T-cell (primary cell): ENCODE measurements at regions not wholly inside any gene's neighbourhood (a gene's known extent, or its start where the extent isn't known, plus 50 kb on each side); places are given as distances from the start of the nearest gene placed in this dataset.

Source experiments
- ATAC-seq, 4 experiments: fragments of 200-7000 bp in 3 of 4; fragments of 150-1000 bp in 1 of 4; cut with Tn5 transposase; replicated peaks in 1 of 4; 1 replicate in 3 of 4; 2 replicates in 1 of 4; pipeline ENCODE4 v1.10.0; 2021; ENCODE audit warnings: moderate library complexity in 3 of 4, mild to moderate bottlenecking in 2 of 4, moderate number of reproducible peaks in 1 of 4
- CTCF ChIA-PET, 2 donors: fragments of 300-600 bp; sonication (Branson Sonifier 250); formaldehyde crosslinking; loops; one replicate each; lab custom pipeline; 2022; ENCODE audit warnings: antibody characterized with exemption in 2 of 2; lab: Charles Lee
- POLR2A ChIA-PET, 2 donors: fragments of 300-600 bp; sonication (Branson Sonifier 250); formaldehyde crosslinking; loops; one replicate each; lab custom pipeline; 2022; ENCODE audit warnings: antibody characterized with exemption in 2 of 2; lab: Charles Lee
- DNase-seq, 35 experiments: peaks; one replicate each; pipeline versions ENCODE4 v3.0.0 to v3.0.0-alpha.2; 2013 to 2023
- H3K27ac ChIP-seq: one replicate; pipeline ENCODE4 v1.5.1; 2013; ENCODE audit warnings: low read length
- H3K27me3 ChIP-seq, 2 experiments: replicated peaks in 1 of 2; 1 replicate in 1 of 2; 2 replicates in 1 of 2; pipeline versions ENCODE4 v1.6.1 to v1.7.0; 2013; ENCODE audit warnings: low read length in 1 of 2, mixed read lengths in 1 of 2; ENCODE audit not compliant: control insufficient read depth in 2 of 2, insufficient read depth in 2 of 2; ENCODE audit errors: extremely low read depth in 1 of 2
- H3K36me3 ChIP-seq, 2 donors: 1 replicate in 1 of 2; 2 replicates in 1 of 2; pipeline versions ENCODE4 v1.6.1 to v1.7.0; 2013; ENCODE audit warnings: low read length in 1 of 2; ENCODE audit not compliant: control insufficient read depth in 2 of 2, insufficient read depth in 1 of 2; ENCODE audit errors: extremely low read depth in 1 of 2
- H3K4me1 ChIP-seq, 2 experiments: 1 replicate in 1 of 2; 2 replicates in 1 of 2; pipeline versions ENCODE4 v1.6.1 to v1.7.0; 2013; ENCODE audit warnings: low read length in 2 of 2, mixed read lengths in 1 of 2; ENCODE audit not compliant: insufficient read depth in 2 of 2, control insufficient read depth in 1 of 2; ENCODE audit errors: extremely low read depth in 1 of 2
- H3K4me3 ChIP-seq, 2 donors: 1 replicate in 1 of 2; 2 replicates in 1 of 2; pipeline versions ENCODE4 v1.5.1 to v1.7.0; 2013; ENCODE audit warnings: mild to moderate bottlenecking in 2 of 2, low read length in 1 of 2, moderate library complexity in 1 of 2; ENCODE audit not compliant: control insufficient read depth in 1 of 2; ENCODE audit errors: extremely low read depth in 1 of 2
- H3K9me3 ChIP-seq: 2 replicates; pipeline ENCODE4 v1.7.0; 2013
- H3K27ac Mint-ChIP-seq, 2 donors: one replicate each; pipeline ENCODE4 v1.8.0; 2020 to 2021; ENCODE audit warnings: mild to moderate bottlenecking in 2 of 2, mixed read lengths in 2 of 2
- H3K27me3 Mint-ChIP-seq, 2 donors: one replicate each; pipeline ENCODE4 v1.8.0; 2021 to 2022; ENCODE audit warnings: mixed read lengths in 2 of 2
- H3K36me3 Mint-ChIP-seq: one replicate; pipeline ENCODE4 v1.8.0; 2021; ENCODE audit warnings: mixed read lengths
- H3K4me1 Mint-ChIP-seq, 3 donors: one replicate each; pipeline ENCODE4 v1.8.0; 2020 to 2022; ENCODE audit warnings: mixed read lengths in 3 of 3, mild to moderate bottlenecking in 1 of 3
- H3K4me3 Mint-ChIP-seq, 3 donors: one replicate each; pipeline ENCODE4 v1.8.0; 2020 to 2022; ENCODE audit warnings: mild to moderate bottlenecking in 3 of 3, mixed read lengths in 3 of 3, moderate library complexity in 3 of 3
- H3K9me3 Mint-ChIP-seq, 3 donors: one replicate each; pipeline ENCODE4 v1.8.0; 2020 to 2022; ENCODE audit warnings: mixed read lengths in 3 of 3
- WGBS: methylation state at CpG from one replicate; pipeline ENCODE4 v1.1.5; 2013; ENCODE audit warnings: missing lambda C conversion rate; ENCODE audit not compliant: insufficient coverage; 5-methylcytosine and 5-hydroxymethylcytosine counted together

DNA sequence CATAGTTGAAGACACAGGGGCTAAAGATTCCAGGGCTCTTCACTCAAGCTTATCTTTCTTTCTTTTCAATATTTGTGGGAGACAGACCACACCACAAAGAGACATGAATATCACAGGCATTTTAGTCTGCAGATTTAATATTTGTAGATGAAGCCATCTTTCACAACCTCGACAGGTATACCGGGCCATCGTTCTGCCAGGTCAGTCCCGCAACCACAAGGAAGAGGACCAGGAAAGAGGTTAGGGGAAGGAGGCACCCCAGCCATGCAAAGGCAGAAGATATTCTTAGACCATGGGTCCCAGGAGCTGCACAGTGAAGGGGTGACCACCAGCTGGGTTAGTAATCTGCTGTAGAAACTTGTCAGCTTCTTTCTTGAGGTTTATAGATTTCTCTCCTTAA, 66.8 kb upstream of the UCN3 start:
- Histone ChIP-seq H3K27ac (peak overlapping the region; percentile 82), H3K36me3 (peaks cover 0 to 3% of the 10 kb centered on the region in 2 donors), H3K27me3 (no peaks in the 10 kb centered on the region), H3K9me3 (no peaks in the 10 kb centered on the region), H3K4me3 (no peak overlapping the region), H3K4me1 (peaks cover 21 to 46% of the 10 kb centered on the region in 2 experiments)
- ATAC-seq (no peak), DNase-seq (no peak)
- no CpG with 5 or more reads among the region's 4 CpGs for WGBS
- ChIA-PET POLR2A (no interaction called here), CTCF (no interaction called here)
- peaks cover 37 to 75% (median 58%) of the 10 kb centered on the region in 3 donors for H3K4me1 Mint-ChIP-seq
- peaks cover 0 to 1% of the 10 kb centered on the region in 2 donors for H3K27me3 Mint-ChIP-seq
- H3K27ac Mint-ChIP-seq = peak overlapping the region; percentile 82 to 100
- peaks cover under 1 to 7% (median under 1%) of the 10 kb centered on the region in 3 donors for H3K9me3 Mint-ChIP-seq
- peak overlapping the region in 1 of 3 donors; percentile 86 for H3K4me3 Mint-ChIP-seq
- H3K36me3 Mint-ChIP-seq = no peaks in the 10 kb centered on the region

DNA sequence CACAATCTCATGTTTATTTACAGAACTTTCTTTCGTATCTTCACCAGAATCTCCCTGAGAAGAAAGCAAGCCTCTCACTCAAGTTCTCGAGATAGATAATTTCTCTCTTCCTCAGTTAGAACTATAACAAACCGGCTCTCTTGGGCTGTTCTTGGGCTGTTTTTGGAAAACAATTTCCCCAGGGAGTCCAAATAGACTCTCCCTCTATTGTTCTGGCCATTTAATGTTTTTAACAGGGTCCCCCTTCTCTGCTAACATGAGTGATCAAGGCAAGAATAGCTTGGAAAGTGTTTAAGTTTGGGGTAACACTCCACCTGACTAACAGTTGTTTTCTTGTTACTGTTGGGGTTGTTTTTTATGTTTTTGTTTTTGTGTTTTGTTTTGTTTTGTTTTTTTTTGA, 64.8 kb upstream of the UCN3 start:
- H3K27ac ChIP-seq = no peak overlapping the region
- ChIA-PET CTCF (interaction anchor here in 1 of 2 donors (0.5 kb wide), 1 partner anchor 485 kb away, joined by 6 read pairs; no protein-coding TSS in a partner anchor), POLR2A (no interaction called here)
- Mint-ChIP-seq H3K27me3 (peaks cover 0 to 9% of the 10 kb centered on the region in 2 donors), H3K4me3 (no peak overlapping the region), H3K27ac (no peak overlapping the region), H3K36me3 (peaks cover 6% of the 10 kb centered on the region), H3K4me1 (peaks cover 31 to 65% (median 42%) of the 10 kb centered on the region in 3 donors), H3K9me3 (peaks cover 13 to 17% (median 13%) of the 10 kb centered on the region in 3 donors)
- H3K36me3 ChIP-seq = peaks cover 0 to 3% of the 10 kb centered on the region in 2 donors
- peaks cover 19 to 31% of the 10 kb centered on the region in 2 experiments for H3K4me1 ChIP-seq
- no peaks in the 10 kb centered on the region for H3K9me3 ChIP-seq
- no peak overlapping the region for H3K4me3 ChIP-seq
- no peaks in the 10 kb centered on the region for H3K27me3 ChIP-seq
- DNase-seq (no peak), ATAC-seq (no peak)
- 100% methylated on average over 1 of the region's 3 CpGs for WGBS

DNA sequence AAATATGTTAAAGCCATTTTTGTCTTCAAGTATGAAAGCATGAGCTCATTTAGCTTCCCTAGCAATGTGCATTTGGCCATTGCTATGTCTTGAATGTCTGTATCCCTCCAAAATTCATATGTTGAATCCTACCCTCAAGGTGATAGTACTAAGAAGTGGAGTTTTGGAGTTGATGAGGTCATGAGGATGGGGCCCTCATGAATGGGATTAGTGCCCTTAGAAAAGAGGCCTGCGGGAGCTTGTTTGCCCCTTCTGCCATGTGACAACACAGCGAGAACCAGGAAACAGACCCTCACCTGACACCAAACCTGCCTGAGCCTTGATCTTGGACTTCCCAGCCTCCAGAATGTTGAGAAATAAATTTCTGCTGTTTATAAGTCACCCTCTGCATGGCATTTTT, 61.3 kb upstream of the UCN3 start:
- Mint-ChIP-seq H3K27me3 (peaks cover 0 to 16% of the 10 kb centered on the region in 2 donors), H3K4me1 (peaks cover 4 to 30% (median 6%) of the 10 kb centered on the region in 3 donors), H3K27ac (no peak overlapping the region), H3K36me3 (peaks cover 6% of the 10 kb centered on the region), H3K4me3 (no peak overlapping the region), H3K9me3 (peaks cover 7 to 17% (median 13%) of the 10 kb centered on the region in 3 donors)
- ATAC-seq = no peak
- Histone ChIP-seq H3K9me3 (no peaks in the 10 kb centered on the region), H3K27me3 (no peaks in the 10 kb centered on the region), H3K27ac (no peak overlapping the region), H3K4me1 (no peaks in the 10 kb centered on the region), H3K36me3 (peaks cover 0 to 3% of the 10 kb centered on the region in 2 donors), H3K4me3 (no peak overlapping the region)
- no peak for DNase-seq
- ChIA-PET CTCF (interaction anchor here in 1 of 2 donors (0.7 kb wide), 1 partner anchor 27 kb away, joined by 3 read pairs; no protein-coding TSS in a partner anchor), POLR2A (no interaction called here)
- 100% methylated on average over 1 of the region's 2 CpGs for WGBS

GRCh38 chr10:5305374-5305773, 59.4 kb upstream of the UCN3 start:
- DNase-seq = no peak
- CTCF ChIA-PET = no interaction called here
- WGBS = 92% methylated on average over 4 of the region's 7 CpGs

GRCh38 chr10:5310914-5311313, 53.9 kb upstream of the UCN3 start:
- Mint-ChIP-seq H3K27ac (no peak overlapping the region), H3K36me3 (no peaks in the 10 kb centered on the region), H3K4me3 (no peak overlapping the region), H3K27me3 (peaks cover 0 to 16% of the 10 kb centered on the region in 2 donors), H3K4me1 (peaks cover 10 to 30% (median 15%) of the 10 kb centered on the region in 3 donors), H3K9me3 (no peaks in the 10 kb centered on the region)
- H3K4me3 ChIP-seq = no peak overlapping the region
- ChIA-PET POLR2A (no interaction called here), CTCF (interaction anchor here in 1 of 2 donors (0.9 kb wide), 1 partner anchor 69 kb away, joined by 6 read pairs; no protein-coding TSS in a partner anchor)
- H3K36me3 ChIP-seq = peaks cover 0 to 1% of the 10 kb centered on the region in 2 donors
- no peak overlapping the region for H3K27ac ChIP-seq
- H3K9me3 ChIP-seq = no peaks in the 10 kb centered on the region
- ATAC-seq (no peak), DNase-seq (no peak)
- peaks cover 0 to 6% of the 10 kb centered on the region in 2 experiments for H3K4me1 ChIP-seq
- no peaks in the 10 kb centered on the region for H3K27me3 ChIP-seq
- WGBS = 90% methylated on average over 2 of the region's 3 CpGs

More at GRCh38 chr10:5305374-5305773, 59.4 kb upstream of the UCN3 start:
- peaks cover 7 to 17% (median 13%) of the 10 kb centered on the region in 3 donors for H3K9me3 Mint-ChIP-seq
- peaks cover 0 to 19% (median 0%) of the 10 kb centered on the region in 3 donors for H3K4me1 Mint-ChIP-seq
- Histone ChIP-seq H3K27me3 (no peaks in the 10 kb centered on the region), H3K27ac (no peak overlapping the region), H3K9me3 (no peaks in the 10 kb centered on the region), H3K4me3 (no peak overlapping the region), H3K36me3 (peaks cover 0 to 3% of the 10 kb centered on the region in 2 donors), H3K4me1 (no peaks in the 10 kb centered on the region)
- H3K27me3 Mint-ChIP-seq = peaks cover 0 to 21% of the 10 kb centered on the region in 2 donors
- no peak for ATAC-seq
- POLR2A ChIA-PET = no interaction called here
- peaks cover 6% of the 10 kb centered on the region for H3K36me3 Mint-ChIP-seq
- H3K4me3 Mint-ChIP-seq = no peak overlapping the region
- H3K27ac Mint-ChIP-seq = no peak overlapping the region

GRCh38 chr10:5311617-5312016, 53.1 kb upstream of the UCN3 start:
- Mint-ChIP-seq H3K27ac (no peak overlapping the region), H3K4me1 (peaks cover 16 to 37% (median 20%) of the 10 kb centered on the region in 3 donors), H3K27me3 (peaks cover 0 to 13% of the 10 kb centered on the region in 2 donors), H3K4me3 (no peak overlapping the region), H3K36me3 (no peaks in the 10 kb centered on the region), H3K9me3 (no peaks in the 10 kb centered on the region)
- H3K36me3 ChIP-seq = no peaks in the 10 kb centered on the region
- peaks cover 0 to 6% of the 10 kb centered on the region in 2 experiments for H3K4me1 ChIP-seq
- H3K27ac ChIP-seq = no peak overlapping the region
- no peaks in the 10 kb centered on the region for H3K9me3 ChIP-seq
- no peak for ATAC-seq
- WGBS = no CpG with 5 or more reads among the region's 1 CpG
- CTCF ChIA-PET = interaction anchor here (0.6 to 0.9 kb wide), 2 partner anchors 13 to 68 kb away, joined by 3 to 6 read pairs; no protein-coding TSS in a partner anchor
- no peak overlapping the region for H3K4me3 ChIP-seq
- POLR2A ChIA-PET = no interaction called here
- no peaks in the 10 kb centered on the region for H3K27me3 ChIP-seq
- DNase-seq = no peak
